ENCODE measurements at regions not wholly inside any gene's neighbourhood (a gene's known extent, or its start where the extent isn't known, plus 50 kb on each side); places are given as distances from the start of the nearest gene placed in this dataset.

GRCh38 chr1:42000766-42001165 is 82.0 kb upstream of the HIVEP3 start:
- no peak for DNase-seq
- H3K4me3 ChIP-seq (ENCODE audit: low read length): no peak overlapping the region
- 0 out of 2 replicates have a peak, but pooled peaks cover 4% of the 10 kb centered on the region for H3K4me1 ChIP-seq (ENCODE audit: low read length)
- no peaks in the 10 kb centered on the region for H3F3A ChIP-seq (ENCODE audit: insufficient read depth, low read length)
- no peak overlapping the region for H2AFZ ChIP-seq (ENCODE audit: low read length)
- no peaks in the 10 kb centered on the region for H3K27me3 ChIP-seq (replicated peaks; ENCODE audit: insufficient read depth, low read length)
- no peak overlapping the region for H3K27ac ChIP-seq (ENCODE audit: low read length)
- H3K4me2 ChIP-seq (ENCODE audit: low read depth, low read length): no peak overlapping the region
- H3K9ac ChIP-seq (ENCODE audit: low read length): no peak overlapping the region
- no peaks in the 10 kb centered on the region for H3K9me3 ChIP-seq (replicated peaks; ENCODE audit: insufficient read depth, low read length)
- no peaks in the 10 kb centered on the region for H3K9me2 ChIP-seq (replicated peaks; ENCODE audit: insufficient read depth, low read length)
- no peaks in the 10 kb centered on the region for H4K20me1 ChIP-seq (ENCODE audit: insufficient read depth, low read length)
- no peaks in the 10 kb centered on the region for H3K36me3 ChIP-seq (replicated peaks; ENCODE audit: insufficient read depth, low read length)
- H3K79me2 ChIP-seq (ENCODE audit: low read length): no peaks in the 10 kb centered on the region
- TF ChIP-seq CTCF (IDR thresholded peaks at IDR 0.05; ENCODE audit: low read length) (no peak), EZH2 (optimal IDR thresholded peaks at IDR 0.05; ENCODE audit: low read depth, low read length) (no peak), EZH2phosphoT487 (IDR thresholded peaks at IDR 0.05; ENCODE audit: low read length) (no peak)

GRCh38 chr1:41999884-42000283 is 81.2 kb upstream of the HIVEP3 start:
- H3K9me3 ChIP-seq (replicated peaks; ENCODE audit: insufficient read depth, low read length): no peaks in the 10 kb centered on the region
- H3K79me2 ChIP-seq (ENCODE audit: low read length): no peaks in the 10 kb centered on the region
- H4K20me1 ChIP-seq (ENCODE audit: insufficient read depth, low read length): no peaks in the 10 kb centered on the region
- DNase-seq: no peak
- no peak overlapping the region for H2AFZ ChIP-seq (ENCODE audit: low read length)
- H3K27me3 ChIP-seq (replicated peaks; ENCODE audit: insufficient read depth, low read length): no peaks in the 10 kb centered on the region
- H3K9me2 ChIP-seq (replicated peaks; ENCODE audit: insufficient read depth, low read length): no peaks in the 10 kb centered on the region
- no peak overlapping the region for H3K4me2 ChIP-seq (ENCODE audit: low read depth, low read length)
- no peaks in the 10 kb centered on the region for H3K36me3 ChIP-seq (replicated peaks; ENCODE audit: insufficient read depth, low read length)
- no peak for TF ChIP-seq CTCF (IDR thresholded peaks at IDR 0.05; ENCODE audit: low read length)
- no peak for TF ChIP-seq EZH2 (optimal IDR thresholded peaks at IDR 0.05; ENCODE audit: low read depth, low read length)
- TF ChIP-seq EZH2phosphoT487 (IDR thresholded peaks at IDR 0.05; ENCODE audit: low read length): no peak
- no peak overlapping the region for H3K4me3 ChIP-seq (ENCODE audit: low read length)
- H3F3A ChIP-seq (ENCODE audit: insufficient read depth, low read length): no peaks in the 10 kb centered on the region
- H3K9ac ChIP-seq (ENCODE audit: low read length): no peak overlapping the region
- 0 out of 2 replicates have a peak, but pooled peaks cover 4% of the 10 kb centered on the region for H3K4me1 ChIP-seq (ENCODE audit: low read length)
- H3K27ac ChIP-seq (ENCODE audit: low read length): no peak overlapping the region

GRCh38 chr1:41998250-41998649 is 79.5 kb upstream of the HIVEP3 start:
- Histone ChIP-seq H3K27ac (ENCODE audit: low read length) (no peak overlapping the region), H3K4me3 (ENCODE audit: low read length) (no peak overlapping the region), H2AFZ (ENCODE audit: low read length) (no peak overlapping the region), H3K79me2 (ENCODE audit: low read length) (no peaks in the 10 kb centered on the region), H3K9me2 (replicated peaks; ENCODE audit: insufficient read depth, low read length) (no peaks in the 10 kb centered on the region), H3F3A (ENCODE audit: insufficient read depth, low read length) (no peaks in the 10 kb centered on the region), H3K9ac (ENCODE audit: low read length) (no peak overlapping the region), H3K4me2 (ENCODE audit: low read depth, low read length) (no peak overlapping the region), H3K36me3 (replicated peaks; ENCODE audit: insufficient read depth, low read length) (no peaks in the 10 kb centered on the region), H3K27me3 (replicated peaks; ENCODE audit: insufficient read depth, low read length) (no peaks in the 10 kb centered on the region), H3K9me3 (replicated peaks; ENCODE audit: insufficient read depth, low read length) (no peaks in the 10 kb centered on the region), H3K4me1 (ENCODE audit: low read length) (0 out of 2 replicates have a peak, but pooled peaks cover 4% of the 10 kb centered on the region), H4K20me1 (ENCODE audit: insufficient read depth, low read length) (no peaks in the 10 kb centered on the region)
- TF ChIP-seq CTCF (IDR thresholded peaks at IDR 0.05; ENCODE audit: low read length): no peak
- TF ChIP-seq EZH2phosphoT487 (IDR thresholded peaks at IDR 0.05; ENCODE audit: low read length): no peak
- no peak for TF ChIP-seq EZH2 (optimal IDR thresholded peaks at IDR 0.05; ENCODE audit: low read depth, low read length)
- DNase-seq: no peak

Measured in MM.1S (cell line).